ENCODE measurements at regions not wholly inside any gene's neighbourhood (a gene's known extent, or its start where the extent isn't known, plus 50 kb on each side); places are given as distances from the start of the nearest gene placed in this dataset.

DNA sequence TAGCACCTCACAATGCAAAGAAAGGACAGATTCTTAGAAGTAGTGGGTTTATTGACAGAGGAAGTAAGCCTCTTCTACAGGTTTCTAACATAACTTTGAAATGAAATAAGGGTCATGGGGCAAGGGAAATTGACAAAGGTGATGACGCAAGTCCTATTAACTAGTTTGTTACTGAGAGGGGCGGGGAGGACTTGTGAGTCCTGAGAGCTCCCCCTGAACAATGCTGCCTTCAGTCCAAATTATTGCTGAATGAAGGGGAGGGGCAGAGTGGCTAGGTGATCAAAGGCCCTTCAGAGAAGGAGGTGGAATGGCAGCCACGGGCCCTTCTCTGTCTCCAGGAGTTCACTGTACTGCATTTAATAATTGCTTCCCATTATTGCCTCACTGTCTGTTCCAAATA is 390.0 kb downstream of the MEIS1 start:
- TF ChIP-seq, protein P1, sequence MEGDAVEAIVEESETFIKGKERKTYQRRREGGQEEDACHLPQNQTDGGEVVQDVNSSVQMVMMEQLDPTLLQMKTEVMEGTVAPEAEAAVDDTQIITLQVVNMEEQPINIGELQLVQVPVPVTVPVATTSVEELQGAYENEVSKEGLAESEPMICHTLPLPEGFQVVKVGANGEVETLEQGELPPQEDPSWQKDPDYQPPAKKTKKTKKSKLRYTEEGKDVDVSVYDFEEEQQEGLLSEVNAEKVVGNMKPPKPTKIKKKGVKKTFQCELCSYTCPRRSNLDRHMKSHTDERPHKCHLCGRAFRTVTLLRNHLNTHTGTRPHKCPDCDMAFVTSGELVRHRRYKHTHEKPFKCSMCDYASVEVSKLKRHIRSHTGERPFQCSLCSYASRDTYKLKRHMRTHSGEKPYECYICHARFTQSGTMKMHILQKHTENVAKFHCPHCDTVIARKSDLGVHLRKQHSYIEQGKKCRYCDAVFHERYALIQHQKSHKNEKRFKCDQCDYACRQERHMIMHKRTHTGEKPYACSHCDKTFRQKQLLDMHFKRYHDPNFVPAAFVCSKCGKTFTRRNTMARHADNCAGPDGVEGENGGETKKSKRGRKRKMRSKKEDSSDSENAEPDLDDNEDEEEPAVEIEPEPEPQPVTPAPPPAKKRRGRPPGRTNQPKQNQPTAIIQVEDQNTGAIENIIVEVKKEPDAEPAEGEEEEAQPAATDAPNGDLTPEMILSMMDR (IDR thresholded peaks at IDR 0.05; ENCODE audit: borderline replicate concordance, insufficient read depth, low read depth, low read length): no peak
- H3K4me3 ChIP-seq (ENCODE audit: low read depth, low read length): no peak overlapping the region

DNA sequence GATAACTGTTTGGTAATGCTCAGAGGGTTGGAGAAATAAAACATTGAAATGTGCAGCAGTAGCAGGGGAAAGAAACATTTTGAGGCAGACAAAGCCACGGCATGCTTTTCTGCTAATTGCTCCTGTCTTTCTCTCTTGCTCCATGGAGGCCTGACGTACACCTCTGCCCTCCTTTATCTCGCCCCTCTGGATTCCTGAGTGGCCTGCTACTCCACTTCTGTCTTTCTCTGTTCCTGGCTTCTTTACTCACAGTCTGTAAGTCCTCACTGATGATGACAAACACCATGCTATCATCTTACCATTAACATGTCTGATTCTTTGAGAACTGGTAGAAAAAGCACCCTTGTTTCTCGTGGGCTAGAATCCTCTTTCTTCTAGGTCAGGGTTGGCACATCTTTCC is 392.9 kb downstream of the MEIS1 start:
- H3K4me3 ChIP-seq (ENCODE audit: low read depth, low read length): no peak overlapping the region
- TF ChIP-seq, protein P1 (IDR thresholded peaks at IDR 0.05; ENCODE audit: borderline replicate concordance, insufficient read depth, low read depth, low read length): no peak

DNA sequence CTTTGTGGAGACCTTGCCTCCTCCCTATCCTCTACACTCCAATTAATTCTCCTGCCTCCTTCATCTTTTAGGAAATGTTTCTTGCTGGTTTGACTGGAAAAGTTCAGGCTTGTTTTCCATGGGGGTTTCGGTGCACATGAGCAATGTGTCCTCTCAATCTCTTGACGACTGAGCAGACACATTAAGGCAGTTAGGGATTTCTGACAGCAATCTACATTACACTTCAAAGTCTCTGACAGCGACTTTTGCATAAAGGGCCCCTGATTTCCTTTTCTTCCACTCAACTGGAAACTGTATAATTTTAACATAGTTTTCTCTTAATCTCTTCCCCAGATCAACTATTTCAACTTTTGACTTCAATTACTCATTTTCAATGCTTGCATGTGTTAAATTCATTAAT is 394.0 kb downstream of the MEIS1 start:
- TF ChIP-seq, protein P1 (IDR thresholded peaks at IDR 0.05; ENCODE audit: borderline replicate concordance, insufficient read depth, low read depth, low read length): no peak
- no peak overlapping the region for H3K4me3 ChIP-seq (ENCODE audit: low read depth, low read length)

DNA sequence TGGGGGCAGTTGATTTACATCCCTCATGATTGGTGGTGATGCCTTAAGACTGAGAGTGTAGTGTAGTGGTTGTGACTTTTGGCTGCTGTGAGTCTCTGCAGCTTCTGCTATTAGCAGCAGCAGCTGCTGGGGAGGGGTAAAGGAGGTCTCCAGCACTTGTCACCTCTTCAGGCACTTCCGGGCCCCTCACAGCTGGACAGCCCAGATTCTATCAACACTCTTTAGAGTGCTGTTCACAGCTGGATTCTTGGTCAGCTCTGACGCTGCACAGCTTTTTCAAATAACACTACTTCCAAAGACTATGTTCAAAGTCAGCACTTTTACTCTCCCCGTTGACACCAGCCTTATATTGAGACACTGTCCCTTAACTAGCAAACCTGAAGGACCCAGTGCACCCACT is 396.0 kb downstream of the MEIS1 start:
- H3K4me3 ChIP-seq (ENCODE audit: low read depth, low read length): no peak overlapping the region
- TF ChIP-seq, protein P1 (IDR thresholded peaks at IDR 0.05; ENCODE audit: borderline replicate concordance, insufficient read depth, low read depth, low read length): no peak

DNA sequence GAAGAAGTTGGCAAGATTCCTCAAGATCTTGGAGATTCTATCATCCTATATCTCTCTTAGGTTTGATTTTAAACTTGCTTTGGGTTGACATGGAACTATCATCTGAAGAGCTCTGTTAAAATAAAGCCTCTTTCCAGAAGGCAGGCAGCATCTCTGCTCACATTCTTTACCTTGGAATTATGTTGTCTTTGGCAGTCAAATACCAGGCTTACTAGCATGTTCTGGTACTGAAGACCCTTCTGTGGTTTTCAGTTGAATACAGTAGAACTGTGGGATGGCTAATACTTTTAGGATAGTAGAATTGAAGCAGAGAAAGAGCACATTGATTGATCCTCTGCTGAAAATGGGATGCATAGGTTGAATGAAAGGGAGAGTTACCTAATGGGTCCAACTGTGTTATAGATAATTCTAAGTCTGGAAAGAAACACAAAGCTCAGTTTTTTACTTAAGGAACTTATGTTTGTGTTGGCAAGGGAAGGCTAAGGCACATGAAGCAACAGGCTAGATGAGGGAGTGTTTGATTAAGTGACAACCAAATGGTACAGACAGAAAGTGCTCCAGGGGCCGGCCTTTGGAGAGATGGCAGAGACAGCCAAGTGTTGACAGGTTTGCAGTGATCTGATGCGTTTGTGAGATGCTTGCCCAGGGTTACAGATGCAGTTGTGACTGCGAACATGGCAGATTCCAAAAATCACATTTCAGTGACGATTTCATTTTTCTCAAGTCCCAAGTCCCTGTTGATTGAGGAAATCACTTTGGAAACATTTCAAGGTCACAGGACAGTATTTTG is 397.9 kb downstream of the MEIS1 start:
- TF ChIP-seq, protein P1 (IDR thresholded peaks at IDR 0.05; ENCODE audit: borderline replicate concordance, insufficient read depth, low read depth, low read length): no peak

DNA sequence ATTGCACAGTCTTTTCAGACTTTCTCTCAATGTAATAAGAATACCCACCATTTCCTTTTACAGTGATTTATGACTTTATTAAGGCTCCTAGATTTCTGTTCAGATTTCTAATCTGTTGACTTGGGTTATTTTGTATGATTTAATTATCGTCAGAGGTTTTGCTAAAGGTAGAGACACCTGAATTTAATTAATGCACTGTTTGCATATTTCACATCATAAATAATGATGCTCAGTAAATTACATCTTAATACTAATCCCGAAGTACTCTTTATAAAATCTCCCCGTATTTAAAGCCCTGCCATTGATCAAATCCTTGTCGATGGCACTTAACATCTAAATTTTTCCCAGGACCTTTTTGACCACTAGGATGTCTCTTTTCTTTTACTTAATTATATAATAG is 399.9 kb downstream of the MEIS1 start:
- TF ChIP-seq, protein P1 (IDR thresholded peaks at IDR 0.05; ENCODE audit: borderline replicate concordance, insufficient read depth, low read depth, low read length): no peak
- no peak overlapping the region for H3K4me3 ChIP-seq (ENCODE audit: low read depth, low read length)

More for the DNA sequence above, 397.9 kb downstream of the MEIS1 start:
- H3K4me3 ChIP-seq (ENCODE audit: low read depth, low read length): no peak overlapping the region

DNA sequence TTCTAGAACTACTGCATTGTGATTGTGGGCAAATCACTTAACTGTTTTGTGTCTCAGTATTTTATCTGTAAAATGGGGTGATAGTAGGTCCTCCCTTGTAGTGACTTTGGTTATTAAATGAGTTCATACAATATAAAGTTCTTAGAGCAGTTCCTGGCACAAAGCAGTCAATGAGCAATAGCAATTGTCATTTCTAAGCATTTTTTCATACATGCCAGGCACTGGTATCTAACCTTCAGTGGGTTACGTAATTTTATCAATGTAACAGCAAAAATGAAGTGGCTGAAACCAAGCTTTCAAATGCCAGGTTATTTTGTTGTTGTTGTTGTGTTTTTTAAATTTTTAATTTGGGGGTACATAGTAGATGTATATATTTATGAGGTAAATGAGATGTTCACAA is 401.9 kb downstream of the MEIS1 start:
- TF ChIP-seq, protein P1 (IDR thresholded peaks at IDR 0.05; ENCODE audit: borderline replicate concordance, insufficient read depth, low read depth, low read length): no peak
- no peak overlapping the region for H3K4me3 ChIP-seq (ENCODE audit: low read depth, low read length)
